ENCODE measurements at regions not wholly inside any gene's neighbourhood (a gene's known extent, or its start where the extent isn't known, plus 50 kb on each side); places are given as distances from the start of the nearest gene placed in this dataset.

- intact Hi-C loops (cut with DNase I) = no loop called here
- Histone ChIP-seq H3K36me3 (no peaks in the 10 kb centered on the region), H3K4me1 (ENCODE audit: insufficient read depth) (peaks cover 5% of the 10 kb centered on the region), H3K27ac (no peak overlapping the region), H3K4me3 (no peak overlapping the region), H3K9me3 (no peaks in the 10 kb centered on the region), H3K27me3 (no peaks in the 10 kb centered on the region)
- 74 to 93% (median 80%) methylated on average over 2 of the region's 2 CpGs for WGBS, 3 donors
- TF ChIP-seq CTCF (IDR thresholded peaks at IDR 0.05) = no peak
- no peak for TF ChIP-seq EP300 (IDR thresholded peaks at IDR 0.05)
- TF ChIP-seq POLR2A (IDR thresholded peaks at IDR 0.05) = no peak
- DNase-seq = no peak
Measured at GRCh38 chr1:229152311-229152710, 118.6 kb upstream of the RAB4A start.

- H3K27ac ChIP-seq = no peak overlapping the region
- TF ChIP-seq EP300 (IDR thresholded peaks at IDR 0.05) = no peak
- TF ChIP-seq CTCF (IDR thresholded peaks at IDR 0.05) = no peak
- no peak for TF ChIP-seq POLR2A (IDR thresholded peaks at IDR 0.05)
- intact Hi-C loops (cut with DNase I) = no loop called here
- H3K4me3 ChIP-seq = no peak overlapping the region
- no peaks in the 10 kb centered on the region for H3K36me3 ChIP-seq
- H3K4me1 ChIP-seq (ENCODE audit: insufficient read depth) = no peaks in the 10 kb centered on the region
- no peak for DNase-seq
- no peaks in the 10 kb centered on the region for H3K9me3 ChIP-seq
- H3K27me3 ChIP-seq = no peaks in the 10 kb centered on the region
- 98% methylated on average over 2 of the region's 2 CpGs for WGBS, 3 donors
Measured at GRCh38 chr1:229153955-229154548, 116.9 kb upstream of the RAB4A start.

DNA sequence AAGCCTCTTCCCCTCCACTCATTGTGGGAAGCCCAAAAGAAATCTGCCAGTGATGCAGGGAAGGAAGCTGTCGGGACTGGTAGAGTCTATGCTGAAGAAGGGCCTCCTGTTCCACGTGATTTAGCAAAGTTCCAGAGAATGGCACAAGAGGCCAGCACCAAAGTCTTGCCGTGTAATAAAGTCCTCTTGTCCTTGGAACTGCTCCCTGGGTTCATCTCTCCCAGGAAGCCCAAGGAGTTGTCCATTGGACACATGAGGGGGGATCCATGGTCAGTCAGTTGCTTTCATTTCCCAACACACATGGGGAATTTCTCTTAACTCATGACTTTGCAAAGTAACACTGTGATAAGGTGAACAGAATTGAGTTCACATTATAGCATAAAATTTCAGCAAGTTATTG lies 116.1 kb upstream of the RAB4A start:
- no peaks in the 10 kb centered on the region for H3K9me3 ChIP-seq
- TF ChIP-seq CTCF (IDR thresholded peaks at IDR 0.05) = no peak
- WGBS, 3 donors = 81 to 90% (median 90%) methylated on average over 3 of the region's 3 CpGs
- intact Hi-C loops (cut with DNase I) = no loop called here
- no peaks in the 10 kb centered on the region for H3K36me3 ChIP-seq
- no peak overlapping the region for H3K27ac ChIP-seq
- DNase-seq = no peak
- no peak overlapping the region for H3K4me3 ChIP-seq
- no peaks in the 10 kb centered on the region for H3K27me3 ChIP-seq
- no peaks in the 10 kb centered on the region for H3K4me1 ChIP-seq (ENCODE audit: insufficient read depth)

DNA sequence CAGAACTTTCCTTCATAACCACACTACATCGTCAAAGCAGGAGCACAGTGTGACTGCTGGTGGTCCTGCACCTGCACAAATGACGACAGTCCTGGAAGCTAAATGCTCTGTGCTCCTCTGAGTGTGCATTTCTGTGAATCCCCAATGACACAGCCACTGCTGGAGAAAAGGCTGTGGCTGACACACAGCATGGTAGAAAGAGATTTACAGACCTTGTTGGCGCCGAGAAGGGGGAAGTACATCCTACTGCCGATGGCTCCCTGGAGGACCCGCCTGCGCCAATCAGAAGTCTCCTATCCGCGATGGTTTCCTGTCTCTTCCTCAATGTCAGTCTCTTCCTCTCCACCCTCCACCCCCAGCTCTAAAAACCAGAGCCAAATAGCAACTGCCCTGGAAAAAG lies 115.4 kb upstream of the RAB4A start:
- TF ChIP-seq POLR2A (IDR thresholded peaks at IDR 0.05) (no peak), CTCF (IDR thresholded peaks at IDR 0.05) (no peak), EP300 (IDR thresholded peaks at IDR 0.05) (no peak)
- no peaks in the 10 kb centered on the region for H3K9me3 ChIP-seq
- no peak overlapping the region for H3K27ac ChIP-seq
- DNase-seq = no peak
- no peak overlapping the region for H3K4me3 ChIP-seq
- intact Hi-C loops (cut with DNase I) = no loop called here
- WGBS, 3 donors = 64 to 83% (median 72%) methylated on average over 9 of the region's 9 CpGs
- no peaks in the 10 kb centered on the region for H3K27me3 ChIP-seq
- H3K4me1 ChIP-seq (ENCODE audit: insufficient read depth) = no peaks in the 10 kb centered on the region
- H3K36me3 ChIP-seq = no peaks in the 10 kb centered on the region

All from ovary (tissue), 7 donors.